Testis (tissue), 2 donors: ENCODE measurements at regions not wholly inside any gene's neighbourhood (a gene's known extent, or its start where the extent isn't known, plus 50 kb on each side); places are given as distances from the start of the nearest gene placed in this dataset.

Experiments
- POLR2A ChIP-seq: fragments of 450-650 bp; IDR thresholded peaks from one replicate; pipeline ENCODE4 v1.6.1; 2017; ENCODE audit warnings: antibody characterized with exemption, mild to moderate bottlenecking, moderate library complexity
- TF ChIP-seq, protein P1 (sequence below), 3 experiments: fragments of 450-650 bp in 2 of 3; fragments of 200-600 bp in 1 of 3; sonication (generic) in 1 of 3; IDR thresholded peaks; one replicate each; pipeline ENCODE4 v1.5.1; 2016 to 2019; ENCODE audit warnings: antibody characterized with exemption in 3 of 3, mild to moderate bottlenecking in 2 of 3, moderate library complexity in 1 of 3

DNA sequence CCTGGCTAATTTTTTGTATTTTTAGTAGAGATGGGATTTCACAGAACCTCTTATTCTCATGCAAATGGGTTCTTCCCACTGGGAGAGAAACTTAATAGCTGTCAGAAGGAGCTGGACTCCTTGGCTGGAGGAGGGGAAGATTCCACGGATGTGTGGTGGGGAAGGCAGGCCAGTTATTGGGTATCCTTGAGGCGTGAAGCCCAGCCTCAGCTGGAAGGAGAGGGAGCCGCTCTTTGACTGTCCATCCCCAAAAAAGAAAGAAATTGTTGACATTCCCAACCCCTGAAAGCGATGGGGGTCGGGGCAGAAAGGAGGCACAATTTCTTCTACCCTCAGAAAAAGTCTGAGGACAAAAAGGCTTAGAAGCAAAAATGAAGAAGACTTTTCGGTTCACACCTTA is 983.1 kb upstream of the PABPC4L start:
- TF ChIP-seq, protein P1, sequence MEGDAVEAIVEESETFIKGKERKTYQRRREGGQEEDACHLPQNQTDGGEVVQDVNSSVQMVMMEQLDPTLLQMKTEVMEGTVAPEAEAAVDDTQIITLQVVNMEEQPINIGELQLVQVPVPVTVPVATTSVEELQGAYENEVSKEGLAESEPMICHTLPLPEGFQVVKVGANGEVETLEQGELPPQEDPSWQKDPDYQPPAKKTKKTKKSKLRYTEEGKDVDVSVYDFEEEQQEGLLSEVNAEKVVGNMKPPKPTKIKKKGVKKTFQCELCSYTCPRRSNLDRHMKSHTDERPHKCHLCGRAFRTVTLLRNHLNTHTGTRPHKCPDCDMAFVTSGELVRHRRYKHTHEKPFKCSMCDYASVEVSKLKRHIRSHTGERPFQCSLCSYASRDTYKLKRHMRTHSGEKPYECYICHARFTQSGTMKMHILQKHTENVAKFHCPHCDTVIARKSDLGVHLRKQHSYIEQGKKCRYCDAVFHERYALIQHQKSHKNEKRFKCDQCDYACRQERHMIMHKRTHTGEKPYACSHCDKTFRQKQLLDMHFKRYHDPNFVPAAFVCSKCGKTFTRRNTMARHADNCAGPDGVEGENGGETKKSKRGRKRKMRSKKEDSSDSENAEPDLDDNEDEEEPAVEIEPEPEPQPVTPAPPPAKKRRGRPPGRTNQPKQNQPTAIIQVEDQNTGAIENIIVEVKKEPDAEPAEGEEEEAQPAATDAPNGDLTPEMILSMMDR (IDR thresholded peaks at IDR 0.05), result no peak
- TF ChIP-seq POLR2A, result no peak
